Osteocyte (in vitro differentiated cells): ENCODE measurements at regions not wholly inside any gene's neighbourhood (a gene's known extent, or its start where the extent isn't known, plus 50 kb on each side); places are given as distances from the start of the nearest gene placed in this dataset.

ENCODE experiments used
- DNase-seq: peaks from one replicate; pipeline ENCODE4 v3.0.0; 2021; ENCODE audit warnings: mixed read lengths; ENCODE audit not compliant: unreplicated experiment; ENCODE audit errors: extremely low spot score
- H3K27ac Mint-ChIP-seq: one replicate; pipeline ENCODE4 v1.8.0; 2021; ENCODE audit warnings: mild to moderate bottlenecking, mixed read lengths; ENCODE audit not compliant: unreplicated experiment
- H3K27me3 Mint-ChIP-seq: one replicate; pipeline ENCODE4 v1.8.0; 2021; ENCODE audit warnings: mixed read lengths; ENCODE audit not compliant: unreplicated experiment
- H3K36me3 Mint-ChIP-seq: one replicate; pipeline ENCODE4 v1.8.0; 2021; ENCODE audit warnings: mixed read lengths; ENCODE audit not compliant: unreplicated experiment
- H3K4me1 Mint-ChIP-seq: one replicate; pipeline ENCODE4 v1.8.0; 2021; ENCODE audit warnings: mixed read lengths; ENCODE audit not compliant: unreplicated experiment
- H3K4me3 Mint-ChIP-seq: one replicate; pipeline ENCODE4 v1.8.0; 2021; ENCODE audit warnings: mild to moderate bottlenecking, moderate library complexity, mixed read lengths; ENCODE audit not compliant: unreplicated experiment
- H3K9me3 Mint-ChIP-seq: one replicate; pipeline ENCODE4 v1.8.0; 2021; ENCODE audit warnings: mixed read lengths; ENCODE audit not compliant: unreplicated experiment
- TF ChIP-seq, protein P1 (sequence below): fragments of 200-600 bp; sonication (generic); IDR thresholded peaks from 2 replicates; pipeline ENCODE4 v1.5.0; 2021; ENCODE audit warnings: antibody characterized with exemption, mild to moderate bottlenecking, moderate library complexity

DNA sequence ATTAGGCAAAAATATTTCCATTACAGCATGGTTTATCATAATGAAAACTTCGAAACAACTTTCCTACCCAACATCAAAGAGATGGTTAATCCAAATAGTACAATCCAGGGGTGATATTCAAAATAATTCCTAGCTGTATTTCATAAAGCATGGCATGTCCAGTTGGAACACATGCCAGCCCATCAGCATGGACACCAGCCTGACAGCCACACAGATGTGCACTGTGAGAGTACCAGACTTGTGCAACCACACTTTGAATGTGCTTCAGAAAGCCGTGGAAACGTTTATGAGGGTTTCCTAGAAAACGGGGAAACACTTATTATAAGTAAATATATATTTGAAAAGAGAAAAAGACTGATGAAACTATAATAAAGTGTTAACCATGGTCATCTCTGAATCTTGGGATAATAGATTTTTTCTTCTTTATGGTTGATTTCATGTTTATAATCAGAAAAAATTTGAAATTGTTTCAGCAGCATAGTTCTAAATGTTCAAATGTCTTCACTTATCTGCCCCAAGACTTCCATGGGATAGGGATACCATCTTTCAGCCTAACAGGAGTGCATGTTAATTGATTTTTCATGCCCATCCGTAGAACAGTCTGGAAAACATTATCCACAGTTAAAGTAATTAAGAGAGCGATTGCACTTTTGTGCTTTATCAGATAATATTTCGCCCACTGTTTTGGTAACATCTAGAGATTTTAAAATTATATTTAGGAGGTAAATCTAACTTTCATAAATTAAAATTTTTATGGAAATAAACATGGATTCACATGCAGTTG is 242.6 kb upstream of the IRS2 start:
- no peak for DNase-seq
- peaks cover 16% of the 10 kb centered on the region for H3K4me1 Mint-ChIP-seq
- TF ChIP-seq, protein P1, sequence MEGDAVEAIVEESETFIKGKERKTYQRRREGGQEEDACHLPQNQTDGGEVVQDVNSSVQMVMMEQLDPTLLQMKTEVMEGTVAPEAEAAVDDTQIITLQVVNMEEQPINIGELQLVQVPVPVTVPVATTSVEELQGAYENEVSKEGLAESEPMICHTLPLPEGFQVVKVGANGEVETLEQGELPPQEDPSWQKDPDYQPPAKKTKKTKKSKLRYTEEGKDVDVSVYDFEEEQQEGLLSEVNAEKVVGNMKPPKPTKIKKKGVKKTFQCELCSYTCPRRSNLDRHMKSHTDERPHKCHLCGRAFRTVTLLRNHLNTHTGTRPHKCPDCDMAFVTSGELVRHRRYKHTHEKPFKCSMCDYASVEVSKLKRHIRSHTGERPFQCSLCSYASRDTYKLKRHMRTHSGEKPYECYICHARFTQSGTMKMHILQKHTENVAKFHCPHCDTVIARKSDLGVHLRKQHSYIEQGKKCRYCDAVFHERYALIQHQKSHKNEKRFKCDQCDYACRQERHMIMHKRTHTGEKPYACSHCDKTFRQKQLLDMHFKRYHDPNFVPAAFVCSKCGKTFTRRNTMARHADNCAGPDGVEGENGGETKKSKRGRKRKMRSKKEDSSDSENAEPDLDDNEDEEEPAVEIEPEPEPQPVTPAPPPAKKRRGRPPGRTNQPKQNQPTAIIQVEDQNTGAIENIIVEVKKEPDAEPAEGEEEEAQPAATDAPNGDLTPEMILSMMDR = no peak
- H3K36me3 Mint-ChIP-seq = peaks cover 2% of the 10 kb centered on the region
- H3K9me3 Mint-ChIP-seq = peaks cover 5% of the 10 kb centered on the region
- no peaks in the 10 kb centered on the region for H3K27me3 Mint-ChIP-seq
- no peak overlapping the region for H3K27ac Mint-ChIP-seq
- H3K4me3 Mint-ChIP-seq = no peak overlapping the region

DNA sequence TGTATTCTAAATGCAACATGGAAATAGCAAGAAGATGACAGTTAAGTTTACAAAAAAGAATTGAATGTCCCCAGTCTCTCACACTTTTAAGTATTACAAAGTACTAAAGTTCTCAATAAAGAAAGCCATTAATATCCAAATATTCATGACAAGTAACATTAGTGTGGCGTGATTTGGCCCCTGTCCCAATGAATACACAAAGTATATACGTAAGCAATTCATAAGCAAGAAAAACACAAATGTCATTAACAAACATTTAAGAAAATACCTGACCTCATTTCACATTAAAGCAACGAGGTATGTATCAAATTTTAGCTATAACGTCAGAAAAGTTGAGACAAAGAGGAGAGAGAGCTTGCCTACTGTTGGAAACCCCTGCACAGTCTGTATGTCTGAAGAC is 241.9 kb upstream of the IRS2 start:
- peaks cover 2% of the 10 kb centered on the region for H3K36me3 Mint-ChIP-seq
- DNase-seq = no peak
- H3K27me3 Mint-ChIP-seq = no peaks in the 10 kb centered on the region
- H3K9me3 Mint-ChIP-seq = peaks cover 5% of the 10 kb centered on the region
- H3K4me3 Mint-ChIP-seq = no peak overlapping the region
- no peak overlapping the region for H3K27ac Mint-ChIP-seq
- TF ChIP-seq, protein P1 = no peak
- peaks cover 23% of the 10 kb centered on the region for H3K4me1 Mint-ChIP-seq

DNA sequence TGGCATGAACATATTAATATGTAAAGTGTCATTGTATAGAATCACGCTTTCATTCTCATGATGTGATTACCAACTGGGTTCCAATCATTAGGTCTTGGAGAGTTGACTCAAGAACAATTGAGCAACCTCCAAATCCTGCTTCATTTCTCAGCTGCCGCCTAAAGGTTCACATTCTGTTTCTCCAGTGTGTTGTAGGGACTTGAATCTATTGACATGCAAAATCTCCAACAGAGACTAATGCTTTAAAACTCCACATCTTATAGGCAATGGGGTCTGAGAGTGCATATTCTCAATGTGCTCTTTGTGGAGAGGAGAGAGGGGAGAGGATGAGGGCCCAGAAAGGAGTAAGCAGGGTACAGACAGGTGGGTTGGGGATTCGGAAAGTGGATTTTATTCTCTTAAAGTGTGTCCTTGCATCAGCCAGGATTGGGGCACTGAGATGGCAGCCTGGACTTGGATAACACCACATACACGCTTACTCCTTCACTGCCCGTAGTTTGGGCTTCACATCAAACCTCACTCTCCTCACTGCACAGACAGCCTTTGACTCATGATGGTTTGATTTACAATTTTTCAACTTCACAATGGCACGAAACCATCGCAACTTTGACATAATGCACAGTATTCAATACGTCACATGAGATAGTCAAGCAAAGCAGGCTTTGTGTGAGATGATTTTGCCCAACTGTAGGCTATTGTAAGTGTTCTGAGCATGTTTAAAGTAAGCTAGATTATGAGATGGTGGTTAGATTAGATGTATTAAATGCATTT is 241.3 kb upstream of the IRS2 start:
- Mint-ChIP-seq H3K9me3 (peaks cover 5% of the 10 kb centered on the region), H3K27me3 (no peaks in the 10 kb centered on the region), H3K36me3 (peaks cover 2% of the 10 kb centered on the region), H3K27ac (no peak overlapping the region), H3K4me3 (no peak overlapping the region), H3K4me1 (peaks cover 27% of the 10 kb centered on the region)
- DNase-seq = no peak
- TF ChIP-seq, protein P1 = no peak

DNA sequence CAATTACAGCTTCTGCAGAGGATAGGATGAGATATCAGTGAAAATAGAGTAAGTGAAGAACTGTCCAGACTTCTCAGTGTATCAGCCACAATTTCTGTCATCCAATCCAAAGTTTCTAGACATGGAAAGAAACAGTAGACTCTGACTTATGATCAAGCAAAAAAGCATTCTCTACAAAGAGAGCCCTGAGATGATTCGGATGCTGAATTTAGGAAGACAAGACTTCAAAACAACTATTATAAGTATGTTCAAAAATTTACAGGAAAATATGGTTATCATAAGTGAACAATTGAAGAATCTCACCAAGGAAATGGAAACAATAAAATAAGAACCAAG is 238.2 kb upstream of the IRS2 start:
- peak overlapping the region; percentile 92 for H3K27ac Mint-ChIP-seq
- TF ChIP-seq, protein P1 = no peak
- H3K9me3 Mint-ChIP-seq = peaks cover 10% of the 10 kb centered on the region
- no peaks in the 10 kb centered on the region for H3K27me3 Mint-ChIP-seq
- no peak overlapping the region for H3K4me3 Mint-ChIP-seq
- DNase-seq = no peak
- peaks cover 30% of the 10 kb centered on the region for H3K4me1 Mint-ChIP-seq
- peaks cover 2% of the 10 kb centered on the region for H3K36me3 Mint-ChIP-seq
